ENCODE measurements at regions not wholly inside any gene's neighbourhood (a gene's known extent, or its start where the extent isn't known, plus 50 kb on each side); places are given as distances from the start of the nearest gene placed in this dataset.
A peak's percentile ranks its signal among the peaks of the same experiment; 100 is the strongest.

- no peak overlapping the region for H3K4me3 Mint-ChIP-seq
- H3K36me3 ChIP-seq (ENCODE audit: control insufficient read depth, insufficient read depth, low read length): no peaks in the 10 kb centered on the region
- 28 to 30% methylated on average over 6 to 9 of the region's 9 CpGs for WGBS, 2 experiments (ENCODE audit: insufficient coverage in 1 of 2, insufficient read length in 1 of 2)
- H3K4me1 ChIP-seq (ENCODE audit: control insufficient read depth, insufficient read depth, low read length): peaks cover 6% of the 10 kb centered on the region
- no peak overlapping the region for H3K4me3 ChIP-seq (ENCODE audit: low read length)
- H3K36me3 Mint-ChIP-seq (ENCODE audit: low read depth): no peaks in the 10 kb centered on the region
- peaks cover 10% of the 10 kb centered on the region for H3K27me3 Mint-ChIP-seq (ENCODE audit: insufficient read depth)
- H3K4me1 Mint-ChIP-seq: peaks cover 9% of the 10 kb centered on the region
- H3K27ac ChIP-seq (ENCODE audit: low read depth, low read length): no peak overlapping the region
- H3K9me3 ChIP-seq (ENCODE audit: control insufficient read depth, low read length): no peaks in the 10 kb centered on the region
- H3K9me3 Mint-ChIP-seq: no peaks in the 10 kb centered on the region
- TF ChIP-seq CTCF (conservative IDR thresholded peaks at IDR 0.05): peak; percentile 91
- H3K27ac Mint-ChIP-seq: no peak overlapping the region
- H3K9ac ChIP-seq (ENCODE audit: extremely low read depth, low read length, poor library complexity, severe bottlenecking): no peak overlapping the region
- H3K27me3 ChIP-seq (ENCODE audit: control insufficient read depth, insufficient read depth, low read length, poor library complexity, severe bottlenecking): no peaks in the 10 kb centered on the region
- peak; percentile 71 for DNase-seq
Observed at GRCh38 chr19:30649934-30650614, 277.9 kb downstream of the ZNF536 start.

DNA sequence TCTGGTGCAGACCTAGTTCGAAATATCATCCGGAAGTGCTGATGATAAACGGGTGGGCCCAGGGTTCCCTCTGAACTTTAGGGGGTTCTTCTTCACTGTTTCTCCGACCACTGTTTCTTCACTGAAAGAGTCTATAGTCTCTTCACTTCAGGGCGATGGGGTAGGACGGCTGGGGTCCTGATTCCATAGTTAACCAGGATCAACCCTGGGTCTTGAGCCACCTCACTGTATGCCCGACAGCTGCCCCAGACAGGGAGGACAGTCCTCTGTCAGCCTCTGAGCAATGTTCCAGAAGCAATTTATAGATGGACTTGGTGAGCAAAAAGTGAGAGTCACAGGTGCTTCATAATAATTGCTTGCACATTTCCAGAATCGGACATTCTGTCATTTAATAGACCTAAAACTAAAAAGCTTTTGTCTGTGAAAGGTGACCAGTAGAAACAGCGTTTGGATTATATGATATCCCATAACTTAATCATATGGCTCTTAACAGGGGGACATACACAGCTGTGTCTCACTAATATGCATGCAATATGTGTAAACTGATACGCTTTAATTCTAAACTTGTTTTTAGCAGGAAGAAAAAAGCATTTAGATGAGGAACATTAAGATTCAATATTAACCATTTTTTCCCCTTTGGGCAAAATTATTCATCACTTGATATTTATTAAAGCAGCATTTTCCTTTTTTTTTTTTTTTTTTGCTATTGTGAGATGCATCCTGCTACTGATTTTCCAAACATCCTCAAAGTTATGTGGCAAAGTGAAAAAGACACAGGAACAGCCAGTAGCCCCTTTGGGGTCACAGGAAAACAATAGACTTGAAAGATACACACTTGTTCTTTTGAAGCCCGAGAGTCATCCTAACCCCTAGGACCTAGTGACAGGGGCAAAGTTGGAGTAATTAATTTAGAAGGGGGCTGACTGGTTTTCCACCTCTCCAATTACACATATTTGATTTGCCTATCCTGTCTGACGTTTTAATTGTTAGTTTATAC, 277.0 kb downstream of the ZNF536 start:
- Histone ChIP-seq H3K27ac (ENCODE audit: low read depth, low read length) (no peak overlapping the region), H3K4me1 (ENCODE audit: control insufficient read depth, insufficient read depth, low read length) (peaks cover 6% of the 10 kb centered on the region), H3K9ac (ENCODE audit: extremely low read depth, low read length, poor library complexity, severe bottlenecking) (no peak overlapping the region), H3K36me3 (ENCODE audit: control insufficient read depth, insufficient read depth, low read length) (no peaks in the 10 kb centered on the region), H3K4me3 (ENCODE audit: low read length) (no peak overlapping the region), H3K27me3 (ENCODE audit: control insufficient read depth, insufficient read depth, low read length, poor library complexity, severe bottlenecking) (no peaks in the 10 kb centered on the region), H3K9me3 (ENCODE audit: control insufficient read depth, low read length) (no peaks in the 10 kb centered on the region)
- Mint-ChIP-seq H3K27ac (no peak overlapping the region), H3K9me3 (no peaks in the 10 kb centered on the region), H3K4me3 (no peak overlapping the region), H3K36me3 (ENCODE audit: low read depth) (no peaks in the 10 kb centered on the region), H3K27me3 (ENCODE audit: insufficient read depth) (peaks cover 10% of the 10 kb centered on the region), H3K4me1 (peaks cover 9% of the 10 kb centered on the region)
- no peak for TF ChIP-seq CTCF (conservative IDR thresholded peaks at IDR 0.05)
- no peak for DNase-seq
- 90 to 94% methylated on average over 8 to 10 of the region's 12 CpGs for WGBS, 2 experiments (ENCODE audit: insufficient coverage in 1 of 2, insufficient read length in 1 of 2)

GRCh38 chr19:30647891-30648720, 275.9 kb downstream of the ZNF536 start:
- no peak overlapping the region for H3K9ac ChIP-seq (ENCODE audit: extremely low read depth, low read length, poor library complexity, severe bottlenecking)
- H3K4me1 ChIP-seq (ENCODE audit: control insufficient read depth, insufficient read depth, low read length): peaks cover 6% of the 10 kb centered on the region
- DNase-seq: peak; percentile 68
- no peak overlapping the region for H3K4me3 ChIP-seq (ENCODE audit: low read length)
- no peaks in the 10 kb centered on the region for H3K36me3 Mint-ChIP-seq (ENCODE audit: low read depth)
- WGBS, 2 experiments (ENCODE audit: insufficient coverage in 1 of 2, insufficient read length in 1 of 2): 70 to 77% methylated on average over 17 to 19 of the region's 19 CpGs
- H3K4me1 Mint-ChIP-seq: peaks cover 9% of the 10 kb centered on the region
- H3K27ac Mint-ChIP-seq: no peak overlapping the region
- no peaks in the 10 kb centered on the region for H3K9me3 ChIP-seq (ENCODE audit: control insufficient read depth, low read length)
- peak; percentile 22 for TF ChIP-seq CTCF (conservative IDR thresholded peaks at IDR 0.05)
- no peak overlapping the region for H3K27ac ChIP-seq (ENCODE audit: low read depth, low read length)
- no peaks in the 10 kb centered on the region for H3K9me3 Mint-ChIP-seq
- H3K27me3 Mint-ChIP-seq (ENCODE audit: insufficient read depth): peaks cover 11% of the 10 kb centered on the region
- no peak overlapping the region for H3K4me3 Mint-ChIP-seq
- no peaks in the 10 kb centered on the region for H3K36me3 ChIP-seq (ENCODE audit: control insufficient read depth, insufficient read depth, low read length)
- no peaks in the 10 kb centered on the region for H3K27me3 ChIP-seq (ENCODE audit: control insufficient read depth, insufficient read depth, low read length, poor library complexity, severe bottlenecking)

Measured in endodermal cell (in vitro differentiated cells).